GM23338 (cell line): ENCODE measurements at regions not wholly inside any gene's neighbourhood (a gene's known extent, or its start where the extent isn't known, plus 50 kb on each side); places are given as distances from the start of the nearest gene placed in this dataset.

Experiments
- ATAC-seq: fragments of 200-7000 bp; cut with Tn5 transposase; 3 replicates; pipeline ENCODE4 v1.9.1; 2020
- DNase-seq: peaks from one replicate; pipeline ENCODE4 v3.0.0-alpha.2; 2015; ENCODE audit warnings: low spot score
- H2AFZ ChIP-seq: fragments of 200-600 bp; sonication (generic); 2 replicates; pipeline ENCODE4 v1.8.0; 2016; ENCODE audit warnings: antibody characterized with exemption, mild to moderate bottlenecking, moderate library complexity
- H3F3A ChIP-seq: fragments of 200-600 bp; sonication (generic); replicated peaks from 2 replicates; pipeline ENCODE4 v1.8.0; 2017; ENCODE audit warnings: antibody characterized with exemption, mixed run types, low read depth
- H3K27ac ChIP-seq: fragments of 200-600 bp; sonication (generic); 2 replicates; pipeline ENCODE4 v1.6.1; 2016; ENCODE audit warnings: low read depth
- H3K27me3 ChIP-seq: fragments of 200-600 bp; sonication (generic); 2 replicates; pipeline ENCODE4 v1.8.0; 2016; ENCODE audit warnings: mild to moderate bottlenecking, mixed run types, moderate library complexity; ENCODE audit not compliant: insufficient read depth
- H3K36me3 ChIP-seq: fragments of 200-600 bp; sonication (generic); 2 replicates; pipeline ENCODE4 v1.8.0; 2016; ENCODE audit warnings: mild to moderate bottlenecking; ENCODE audit not compliant: insufficient read depth
- H3K4me1 ChIP-seq: fragments of 200-600 bp; sonication (generic); 2 replicates; pipeline ENCODE4 v1.8.0; 2016; ENCODE audit warnings: mild to moderate bottlenecking, moderate library complexity; ENCODE audit not compliant: insufficient read depth
- H3K4me2 ChIP-seq: fragments of 200-600 bp; sonication (generic); 2 replicates; pipeline ENCODE4 v1.7.1; 2017; ENCODE audit warnings: mixed run types
- H3K4me3 ChIP-seq: fragments of 200-600 bp; sonication (generic); 2 replicates; pipeline ENCODE4 v1.6.1; 2016; ENCODE audit warnings: mixed run types
- H3K79me2 ChIP-seq: fragments of 200-600 bp; sonication (generic); replicated peaks from 2 replicates; pipeline ENCODE4 v1.8.0; 2017; ENCODE audit warnings: mild to moderate bottlenecking; ENCODE audit not compliant: insufficient read depth
- H3K9me2 ChIP-seq: fragments of 200-600 bp; sonication (generic); 2 replicates; pipeline ENCODE4 v1.8.0; 2017; ENCODE audit not compliant: insufficient read depth
- H4K20me1 ChIP-seq: fragments of 200-600 bp; sonication (generic); replicated peaks from 2 replicates; pipeline ENCODE4 v1.8.0; 2017; ENCODE audit warnings: mild to moderate bottlenecking; ENCODE audit not compliant: insufficient read depth
- H3K27ac Mint-ChIP-seq: 2 replicates; pipeline ENCODE4 v1.8.0; 2020; ENCODE audit warnings: inconsistent platforms, mild to moderate bottlenecking, moderate library complexity, mixed read lengths
- H3K27me3 Mint-ChIP-seq: 3 replicates; pipeline ENCODE4 v1.8.0; 2022; ENCODE audit warnings: low read depth, mild to moderate bottlenecking, moderate library complexity, mixed read lengths, inconsistent platforms; ENCODE audit not compliant: insufficient read depth, poor library complexity
- H3K36me3 Mint-ChIP-seq: 3 replicates; pipeline ENCODE4 v1.8.0; 2021; ENCODE audit warnings: low read depth, mild to moderate bottlenecking, inconsistent platforms, moderate library complexity, mixed read lengths
- H3K4me1 Mint-ChIP-seq: 3 replicates; pipeline ENCODE4 v1.8.0; 2020; ENCODE audit warnings: mild to moderate bottlenecking, inconsistent platforms, mixed read lengths
- H3K4me3 Mint-ChIP-seq: 3 replicates; pipeline ENCODE4 v1.8.0; 2021; ENCODE audit warnings: moderate library complexity, mild to moderate bottlenecking, inconsistent platforms, mixed read lengths
- H3K9me3 Mint-ChIP-seq: 3 replicates; pipeline ENCODE4 v1.8.0; 2020; ENCODE audit warnings: moderate library complexity, mild to moderate bottlenecking, inconsistent platforms, mixed read lengths
- CREB1 ChIP-seq: fragments of 250-450 bp; sonication (Bioruptor Pico); IDR thresholded peaks from 2 replicates; pipeline ENCODE4 v1.5.0; 2020; ENCODE audit warnings: low read depth, mild to moderate bottlenecking, moderate library complexity
- EZH2 ChIP-seq: fragments of 200-600 bp; sonication (generic); IDR thresholded peaks from one replicate; pipeline ENCODE4 v1.8.0; 2017; ENCODE audit warnings: antibody characterized with exemption, mild to moderate bottlenecking, low read depth; ENCODE audit not compliant: unreplicated experiment
- EZH2phosphoT487 ChIP-seq: fragments of 200-600 bp; sonication (generic); IDR thresholded peaks from one replicate; pipeline ENCODE4 v1.8.1; 2018; ENCODE audit warnings: antibody characterized with exemption; ENCODE audit not compliant: unreplicated experiment
- JUNB ChIP-seq: IDR thresholded peaks from one replicate; pipeline ENCODE4 v1.6.1; 2016; ENCODE audit warnings: antibody characterized with exemption; ENCODE audit not compliant: unreplicated experiment
- NANOG ChIP-seq: IDR thresholded peaks from 2 replicates; pipeline ENCODE4 v1.6.1; 2016; ENCODE audit warnings: antibody characterized with exemption, borderline replicate concordance
- POLR2AphosphoS5 ChIP-seq: IDR thresholded peaks from 2 replicates; pipeline ENCODE4 v1.6.1; 2016; ENCODE audit warnings: antibody characterized with exemption, low read depth
- STAT1 ChIP-seq: IDR thresholded peaks from one replicate; pipeline ENCODE4 v1.6.1; 2016; ENCODE audit warnings: antibody characterized with exemption; ENCODE audit not compliant: unreplicated experiment
- ZNF114 ChIP-seq: fragments of 250-450 bp; sonication (Bioruptor Pico); IDR thresholded peaks from 2 replicates; pipeline ENCODE4 v1.5.0; 2020; ENCODE audit warnings: mild to moderate bottlenecking, moderate library complexity
- ZNF331 ChIP-seq: fragments of 250-450 bp; sonication (Bioruptor Pico); IDR thresholded peaks from 2 replicates; pipeline ENCODE4 v1.5.0; 2020; ENCODE audit warnings: low read depth, mild to moderate bottlenecking, moderate library complexity
- TF ChIP-seq, protein P1 (sequence below), 2 experiments: fragments of 200-600 bp in 1 of 2; sonication (generic) in 1 of 2; conservative IDR thresholded peaks; 2 replicates each; pipeline versions ENCODE4 v1.5.1 to v1.6.1; 2016 to 2017; ENCODE audit warnings: antibody characterized with exemption in 2 of 2, low read depth in 2 of 2, mild to moderate bottlenecking in 2 of 2, moderate library complexity in 1 of 2
- TF ChIP-seq, protein P2 (sequence below): fragments of 250-450 bp; sonication (Bioruptor Pico); IDR thresholded peaks from 2 replicates; pipeline ENCODE4 v1.5.0; 2020; ENCODE audit warnings: mild to moderate bottlenecking, moderate library complexity

DNA sequence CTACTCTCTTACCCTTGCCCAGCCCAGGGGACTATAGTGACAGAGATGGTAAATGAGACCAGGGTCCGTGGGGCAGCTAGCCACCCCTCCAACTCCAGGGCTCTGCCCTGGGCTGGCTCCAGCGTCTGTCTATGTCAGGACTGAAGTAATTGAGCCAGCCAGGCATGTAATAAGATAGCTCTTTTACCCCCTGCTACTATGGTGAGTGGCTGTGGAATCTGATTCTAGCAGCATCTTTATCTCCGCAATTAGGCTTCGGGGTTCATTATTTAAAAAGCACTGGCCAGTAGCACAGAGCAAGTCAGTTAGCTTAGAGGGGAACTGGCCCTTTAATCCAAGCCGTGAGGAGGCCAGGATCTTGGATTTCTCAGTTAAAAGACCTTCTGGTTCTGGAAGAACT is 123.3 kb upstream of the RAI2 start:
- Mint-ChIP-seq H3K9me3 (no peaks in the 10 kb centered on the region; the same call in 1 of the 3 replicates), H3K27ac (no peak overlapping the region), H3K4me3 (no peak overlapping the region), H3K27me3 (peaks cover 4% of the 10 kb centered on the region), H3K4me1 (no peaks in the 10 kb centered on the region), H3K36me3 (no peaks in the 10 kb centered on the region)
- no peaks in the 10 kb centered on the region for H3F3A ChIP-seq
- no peak overlapping the region for H2AFZ ChIP-seq
- no peak overlapping the region for H3K4me3 ChIP-seq
- H4K20me1 ChIP-seq: no peaks in the 10 kb centered on the region
- H3K4me2 ChIP-seq: no peak overlapping the region
- no peaks in the 10 kb centered on the region for H3K4me1 ChIP-seq
- no peaks in the 10 kb centered on the region for H3K36me3 ChIP-seq
- H3K27ac ChIP-seq: no peak overlapping the region
- no peak for ATAC-seq
- TF ChIP-seq, protein P1, sequence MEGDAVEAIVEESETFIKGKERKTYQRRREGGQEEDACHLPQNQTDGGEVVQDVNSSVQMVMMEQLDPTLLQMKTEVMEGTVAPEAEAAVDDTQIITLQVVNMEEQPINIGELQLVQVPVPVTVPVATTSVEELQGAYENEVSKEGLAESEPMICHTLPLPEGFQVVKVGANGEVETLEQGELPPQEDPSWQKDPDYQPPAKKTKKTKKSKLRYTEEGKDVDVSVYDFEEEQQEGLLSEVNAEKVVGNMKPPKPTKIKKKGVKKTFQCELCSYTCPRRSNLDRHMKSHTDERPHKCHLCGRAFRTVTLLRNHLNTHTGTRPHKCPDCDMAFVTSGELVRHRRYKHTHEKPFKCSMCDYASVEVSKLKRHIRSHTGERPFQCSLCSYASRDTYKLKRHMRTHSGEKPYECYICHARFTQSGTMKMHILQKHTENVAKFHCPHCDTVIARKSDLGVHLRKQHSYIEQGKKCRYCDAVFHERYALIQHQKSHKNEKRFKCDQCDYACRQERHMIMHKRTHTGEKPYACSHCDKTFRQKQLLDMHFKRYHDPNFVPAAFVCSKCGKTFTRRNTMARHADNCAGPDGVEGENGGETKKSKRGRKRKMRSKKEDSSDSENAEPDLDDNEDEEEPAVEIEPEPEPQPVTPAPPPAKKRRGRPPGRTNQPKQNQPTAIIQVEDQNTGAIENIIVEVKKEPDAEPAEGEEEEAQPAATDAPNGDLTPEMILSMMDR (conservative IDR thresholded peaks at IDR 0.05; ENCODE audit: low read depth in 2 of 2): no peak
- no peak for TF ChIP-seq EZH2phosphoT487
- H3K27me3 ChIP-seq: no peaks in the 10 kb centered on the region
- no peaks in the 10 kb centered on the region for H3K9me2 ChIP-seq
- H3K79me2 ChIP-seq: no peaks in the 10 kb centered on the region
- no peak for DNase-seq

DNA sequence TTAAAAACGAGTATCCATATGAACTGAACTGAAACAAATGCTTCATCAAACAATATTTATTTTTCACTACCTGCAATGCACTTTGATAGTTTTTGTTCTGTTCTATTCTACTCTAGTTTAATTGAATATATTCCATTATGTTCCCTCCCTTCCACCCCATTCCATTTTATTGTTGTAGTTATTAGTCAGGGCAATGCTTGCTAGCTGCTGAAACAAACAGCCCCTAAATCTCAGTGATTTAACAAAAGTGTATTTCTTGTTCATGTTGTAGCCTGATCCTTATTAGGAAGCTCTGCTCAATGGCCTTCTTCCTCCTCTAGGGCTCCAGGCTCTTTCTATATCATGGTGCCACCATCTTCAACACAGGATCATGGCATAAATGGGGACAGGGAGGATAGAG is 122.3 kb upstream of the RAI2 start:
- H3F3A ChIP-seq: no peaks in the 10 kb centered on the region
- no peak overlapping the region for H3K4me2 ChIP-seq
- no peak for ATAC-seq
- H3K79me2 ChIP-seq: no peaks in the 10 kb centered on the region
- DNase-seq: no peak
- H3K4me1 ChIP-seq: no peaks in the 10 kb centered on the region
- peaks cover 4% of the 10 kb centered on the region for H3K27me3 Mint-ChIP-seq
- no peak overlapping the region for H3K4me3 ChIP-seq
- H3K36me3 ChIP-seq: no peaks in the 10 kb centered on the region
- no peak for TF ChIP-seq ZNF114 (CRISPR knock-in tag)
- TF ChIP-seq ZNF331 (CRISPR knock-in tag): no peak
- no peak for TF ChIP-seq POLR2AphosphoS5
- TF ChIP-seq EZH2: no peak
- TF ChIP-seq JUNB: no peak
- TF ChIP-seq CREB1 (CRISPR knock-in tag): no peak
- no peak for TF ChIP-seq STAT1
- no peak for TF ChIP-seq EZH2phosphoT487
- TF ChIP-seq NANOG: no peak
- TF ChIP-seq, protein P2, sequence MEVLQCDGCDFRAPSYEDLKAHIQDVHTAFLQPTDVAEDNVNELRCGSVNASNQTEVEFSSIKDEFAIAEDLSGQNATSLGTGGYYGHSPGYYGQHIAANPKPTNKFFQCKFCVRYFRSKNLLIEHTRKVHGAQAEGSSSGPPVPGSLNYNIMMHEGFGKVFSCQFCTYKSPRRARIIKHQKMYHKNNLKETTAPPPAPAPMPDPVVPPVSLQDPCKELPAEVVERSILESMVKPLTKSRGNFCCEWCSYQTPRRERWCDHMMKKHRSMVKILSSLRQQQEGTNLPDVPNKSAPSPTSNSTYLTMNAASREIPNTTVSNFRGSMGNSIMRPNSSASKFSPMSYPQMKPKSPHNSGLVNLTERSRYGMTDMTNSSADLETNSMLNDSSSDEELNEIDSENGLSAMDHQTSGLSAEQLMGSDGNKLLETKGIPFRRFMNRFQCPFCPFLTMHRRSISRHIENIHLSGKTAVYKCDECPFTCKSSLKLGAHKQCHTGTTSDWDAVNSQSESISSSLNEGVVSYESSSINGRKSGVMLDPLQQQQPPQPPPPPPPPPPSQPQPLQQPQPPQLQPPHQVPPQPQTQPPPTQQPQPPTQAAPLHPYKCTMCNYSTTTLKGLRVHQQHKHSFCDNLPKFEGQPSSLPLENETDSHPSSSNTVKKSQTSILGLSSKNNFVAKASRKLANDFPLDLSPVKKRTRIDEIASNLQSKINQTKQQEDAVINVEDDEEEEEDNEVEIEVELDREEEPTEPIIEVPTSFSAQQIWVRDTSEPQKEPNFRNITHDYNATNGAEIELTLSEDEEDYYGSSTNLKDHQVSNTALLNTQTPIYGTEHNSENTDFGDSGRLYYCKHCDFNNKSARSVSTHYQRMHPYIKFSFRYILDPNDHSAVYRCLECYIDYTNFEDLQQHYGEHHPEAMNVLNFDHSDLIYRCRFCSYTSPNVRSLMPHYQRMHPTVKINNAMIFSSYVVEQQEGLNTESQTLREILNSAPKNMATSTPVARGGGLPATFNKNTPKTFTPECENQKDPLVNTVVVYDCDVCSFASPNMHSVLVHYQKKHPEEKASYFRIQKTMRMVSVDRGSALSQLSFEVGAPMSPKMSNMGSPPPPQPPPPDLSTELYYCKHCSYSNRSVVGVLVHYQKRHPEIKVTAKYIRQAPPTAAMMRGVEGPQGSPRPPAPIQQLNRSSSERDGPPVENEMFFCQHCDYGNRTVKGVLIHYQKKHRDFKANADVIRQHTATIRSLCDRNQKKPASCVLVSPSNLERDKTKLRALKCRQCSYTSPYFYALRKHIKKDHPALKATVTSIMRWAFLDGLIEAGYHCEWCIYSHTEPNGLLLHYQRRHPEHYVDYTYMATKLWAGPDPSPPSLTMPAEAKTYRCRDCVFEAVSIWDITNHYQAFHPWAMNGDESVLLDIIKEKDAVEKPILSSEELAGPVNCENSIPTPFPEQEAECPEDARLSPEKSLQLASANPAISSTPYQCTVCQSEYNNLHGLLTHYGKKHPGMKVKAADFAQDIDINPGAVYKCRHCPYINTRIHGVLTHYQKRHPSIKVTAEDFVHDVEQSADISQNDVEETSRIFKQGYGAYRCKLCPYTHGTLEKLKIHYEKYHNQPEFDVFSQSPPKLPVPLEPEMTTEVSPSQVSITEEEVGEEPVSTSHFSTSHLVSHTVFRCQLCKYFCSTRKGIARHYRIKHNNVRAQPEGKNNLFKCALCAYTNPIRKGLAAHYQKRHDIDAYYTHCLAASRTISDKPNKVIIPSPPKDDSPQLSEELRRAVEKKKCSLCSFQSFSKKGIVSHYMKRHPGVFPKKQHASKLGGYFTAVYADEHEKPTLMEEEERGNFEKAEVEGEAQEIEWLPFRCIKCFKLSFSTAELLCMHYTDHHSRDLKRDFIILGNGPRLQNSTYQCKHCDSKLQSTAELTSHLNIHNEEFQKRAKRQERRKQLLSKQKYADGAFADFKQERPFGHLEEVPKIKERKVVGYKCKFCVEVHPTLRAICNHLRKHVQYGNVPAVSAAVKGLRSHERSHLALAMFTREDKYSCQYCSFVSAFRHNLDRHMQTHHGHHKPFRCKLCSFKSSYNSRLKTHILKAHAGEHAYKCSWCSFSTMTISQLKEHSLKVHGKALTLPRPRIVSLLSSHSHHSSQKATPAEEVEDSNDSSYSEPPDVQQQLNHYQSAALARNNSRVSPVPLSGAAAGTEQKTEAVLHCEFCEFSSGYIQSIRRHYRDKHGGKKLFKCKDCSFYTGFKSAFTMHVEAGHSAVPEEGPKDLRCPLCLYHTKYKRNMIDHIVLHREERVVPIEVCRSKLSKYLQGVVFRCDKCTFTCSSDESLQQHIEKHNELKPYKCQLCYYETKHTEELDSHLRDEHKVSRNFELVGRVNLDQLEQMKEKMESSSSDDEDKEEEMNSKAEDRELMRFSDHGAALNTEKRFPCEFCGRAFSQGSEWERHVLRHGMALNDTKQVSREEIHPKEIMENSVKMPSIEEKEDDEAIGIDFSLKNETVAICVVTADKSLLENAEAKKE (CRISPR knock-in tag): no peak
- no peaks in the 10 kb centered on the region for H3K4me1 Mint-ChIP-seq
- no peaks in the 10 kb centered on the region for H4K20me1 ChIP-seq
- H2AFZ ChIP-seq: no peak overlapping the region
- no peaks in the 10 kb centered on the region for H3K9me2 ChIP-seq
- no peaks in the 10 kb centered on the region; the same call in 1 of the 3 replicates for H3K9me3 Mint-ChIP-seq
- no peaks in the 10 kb centered on the region for H3K36me3 Mint-ChIP-seq
- no peak overlapping the region for H3K27ac ChIP-seq
- no peak overlapping the region for H3K4me3 Mint-ChIP-seq
- H3K27me3 ChIP-seq: no peaks in the 10 kb centered on the region
- H3K27ac Mint-ChIP-seq: no peak overlapping the region
